ENCODE measurements at regions not wholly inside any gene's neighbourhood (a gene's known extent, or its start where the extent isn't known, plus 50 kb on each side); places are given as distances from the start of the nearest gene placed in this dataset.

- H3K9me3 Mint-ChIP-seq = peaks cover 13% of the 10 kb centered on the region
- no peaks in the 10 kb centered on the region for H3K36me3 ChIP-seq (ENCODE audit: insufficient read depth)
- no peaks in the 10 kb centered on the region; the same call in 2 of the 3 replicates for H3K4me1 Mint-ChIP-seq
- H3K36me3 Mint-ChIP-seq (ENCODE audit: low read depth) = peaks cover 4% of the 10 kb centered on the region; the same call in 1 of the 3 replicates
- TF ChIP-seq CREB1 (CRISPR knock-in tag; IDR thresholded peaks at IDR 0.05; ENCODE audit: low read depth) (no peak), EZH2phosphoT487 (IDR thresholded peaks at IDR 0.05; ENCODE audit: unreplicated experiment) (no peak), REST (IDR thresholded peaks at IDR 0.05; ENCODE audit: unreplicated experiment) (no peak), CTCF (conservative IDR thresholded peaks at IDR 0.05; ENCODE audit: low read depth in 2 of 2) (no peak), EZH2 (IDR thresholded peaks at IDR 0.05; ENCODE audit: low read depth, unreplicated experiment) (no peak), NANOG (IDR thresholded peaks at IDR 0.05; ENCODE audit: borderline replicate concordance) (no peak), STAT1 (IDR thresholded peaks at IDR 0.05; ENCODE audit: unreplicated experiment) (no peak), POLR2AphosphoS5 (IDR thresholded peaks at IDR 0.05; ENCODE audit: low read depth) (no peak), JUNB (IDR thresholded peaks at IDR 0.05; ENCODE audit: unreplicated experiment) (no peak), ZNF462 (CRISPR knock-in tag; IDR thresholded peaks at IDR 0.05) (no peak), ZNF114 (CRISPR knock-in tag; IDR thresholded peaks at IDR 0.05) (no peak), ETS1 (IDR thresholded peaks at IDR 0.05) (no peak), ZNF331 (CRISPR knock-in tag; IDR thresholded peaks at IDR 0.05; ENCODE audit: low read depth) (no peak)
- no peak overlapping the region for H3K4me3 Mint-ChIP-seq
- ATAC-seq (no peak), DNase-seq (ENCODE audit: low spot score) (no peak)
- no peaks in the 10 kb centered on the region for H4K20me1 ChIP-seq (replicated peaks; ENCODE audit: insufficient read depth)
- H3K4me2 ChIP-seq = no peak overlapping the region
- H3F3A ChIP-seq (replicated peaks; ENCODE audit: low read depth) = no peaks in the 10 kb centered on the region
- H3K4me3 ChIP-seq = no peak overlapping the region
- H3K79me2 ChIP-seq (replicated peaks; ENCODE audit: insufficient read depth) = no peaks in the 10 kb centered on the region
- H2AFZ ChIP-seq = no peak overlapping the region
- no peaks in the 10 kb centered on the region for H3K9me2 ChIP-seq (ENCODE audit: insufficient read depth)
- no peaks in the 10 kb centered on the region for H3K4me1 ChIP-seq (ENCODE audit: insufficient read depth)
- no peaks in the 10 kb centered on the region for H3K27me3 Mint-ChIP-seq (ENCODE audit: insufficient read depth, low read depth, poor library complexity)
- no peak overlapping the region for H3K27ac ChIP-seq (ENCODE audit: low read depth)
- H3K27ac Mint-ChIP-seq = no peak overlapping the region
- H3K27me3 ChIP-seq (ENCODE audit: insufficient read depth) = no peaks in the 10 kb centered on the region
Measured at GRCh38 chr14:101340556-101340955, 220.7 kb upstream of the DIO3 start.
